Endothelial cell of umbilical vein (primary cell): ENCODE measurements at regions not wholly inside any gene's neighbourhood (a gene's known extent, or its start where the extent isn't known, plus 50 kb on each side); places are given as distances from the start of the nearest gene placed in this dataset.

Source experiments
- CTCF ChIP-seq, 2 donors: IDR thresholded peaks; 1 replicate in 1 of 2; 2 replicates in 1 of 2; pipeline ENCODE4 v1.5.1; 2011; ENCODE audit warnings: low read length in 2 of 2, mild to moderate bottlenecking in 2 of 2, moderate library complexity in 2 of 2, control low read depth in 1 of 2, inconsistent platforms in 1 of 2, low read depth in 1 of 2; ENCODE audit not compliant: insufficient read depth in 1 of 2; ENCODE audit errors: extremely low read depth in 1 of 2
- JUN ChIP-seq: IDR thresholded peaks from 2 replicates; pipeline ENCODE4 v1.6.1; 2011; ENCODE audit warnings: borderline replicate concordance, low read depth; ENCODE audit not compliant: insufficient read length, insufficient read depth
- MYC ChIP-seq: IDR thresholded peaks from one replicate; pipeline ENCODE4 v1.6.1; 2011; ENCODE audit warnings: mild to moderate bottlenecking, low read depth, low read length
- POLR2A ChIP-seq: IDR thresholded peaks from 2 replicates; pipeline ENCODE4 v1.6.1; 2012; ENCODE audit warnings: low read depth, mild to moderate bottlenecking, control low read depth, low read length
- POLR2AphosphoS5 ChIP-seq: IDR thresholded peaks from 2 replicates; pipeline ENCODE4 v1.6.1; 2012; ENCODE audit warnings: low read depth, mild to moderate bottlenecking, control low read depth, low read length, moderate library complexity; ENCODE audit not compliant: insufficient read depth

GRCh38 chrX:43580621-43581020 is 75.5 kb upstream of the MAOA start:
- TF ChIP-seq CTCF (IDR thresholded peaks at IDR 0.05; ENCODE audit: extremely low read depth in 1 of 2, insufficient read depth in 1 of 2, low read depth in 1 of 2, low read length in 2 of 2), result no peak
- no peak for TF ChIP-seq POLR2AphosphoS5
- TF ChIP-seq MYC, result no peak
- no peak for TF ChIP-seq POLR2A
- no peak for TF ChIP-seq JUN
